AML-193 (cell line): ENCODE measurements at regions not wholly inside any gene's neighbourhood (a gene's known extent, or its start where the extent isn't known, plus 50 kb on each side); places are given as distances from the start of the nearest gene placed in this dataset.

ENCODE experiments used
- DNase-seq, 2 experiments: peaks; one replicate each; lab custom pipeline; 2025; lab: John Stamatoyannopoulos, UW

GRCh38 chr18:41459656-41460055, 495.4 kb upstream of the PIK3C3 start:
- DNase-seq: no peak

- DNase-seq: no peak
Measured at GRCh38 chr18:41458376-41458775, 496.7 kb upstream of the PIK3C3 start.

GRCh38 chr18:41457765-41458326, 497.2 kb upstream of the PIK3C3 start:
- no peak for DNase-seq

GRCh38 chr18:41456831-41457230, 498.2 kb upstream of the PIK3C3 start:
- no peak for DNase-seq

- DNase-seq: no peak
Measured at GRCh38 chr18:41449612-41450011, 505.4 kb upstream of the PIK3C3 start.

- DNase-seq: no peak
Measured at GRCh38 chr18:41444943-41445342, 510.1 kb upstream of the PIK3C3 start.

GRCh38 chr18:41436772-41437171, 518.3 kb upstream of the PIK3C3 start:
- no peak for DNase-seq

GRCh38 chr18:41418598-41418997, 536.4 kb upstream of the PIK3C3 start:
- no peak for DNase-seq

GRCh38 chr18:41416044-41416443, 539.0 kb upstream of the PIK3C3 start:
- DNase-seq: no peak

- DNase-seq: no peak
Measured at GRCh38 chr18:41410006-41410405, 545.0 kb upstream of the PIK3C3 start.

GRCh38 chr18:41406834-41407233, 548.2 kb upstream of the PIK3C3 start:
- no peak for DNase-seq

GRCh38 chr18:41396861-41397260, 558.2 kb upstream of the PIK3C3 start:
- DNase-seq: no peak

- DNase-seq: no peak
Measured at GRCh38 chr18:41396211-41396610, 558.8 kb upstream of the PIK3C3 start.

GRCh38 chr18:41395695-41396094, 559.3 kb upstream of the PIK3C3 start:
- DNase-seq: no peak

- DNase-seq: no peak
Measured at GRCh38 chr18:41391616-41392595, 563.1 kb upstream of the PIK3C3 start.

- no peak for DNase-seq
Measured at GRCh38 chr18:41390309-41390708, 564.7 kb upstream of the PIK3C3 start.

- DNase-seq: no peak
Measured at GRCh38 chr18:41378598-41378997, 576.4 kb upstream of the PIK3C3 start.

- no peak for DNase-seq
Measured at GRCh38 chr18:41373612-41374011, 581.4 kb upstream of the PIK3C3 start.

GRCh38 chr18:41372046-41372665, 582.9 kb upstream of the PIK3C3 start:
- no peak for DNase-seq

GRCh38 chr18:41371156-41372045, 583.6 kb upstream of the PIK3C3 start:
- DNase-seq: no peak

- DNase-seq: no peak
Measured at GRCh38 chr18:41370740-41371139, 584.3 kb upstream of the PIK3C3 start.

GRCh38 chr18:41357708-41358107, 597.3 kb upstream of the PIK3C3 start:
- DNase-seq: no peak
